ENCODE measurements at regions not wholly inside any gene's neighbourhood (a gene's known extent, or its start where the extent isn't known, plus 50 kb on each side); places are given as distances from the start of the nearest gene placed in this dataset.

- TF ChIP-seq ASH2L (IDR thresholded peaks at IDR 0.05; ENCODE audit: low read length) (no peak), KDM5A (IDR thresholded peaks at IDR 0.05; ENCODE audit: low read length) (no peak), TAF7 (optimal IDR thresholded peaks at IDR 0.05; ENCODE audit: borderline replicate concordance, low read depth, low read length) (no peak)
Observed at GRCh38 chr3:94360987-94361386, 298.1 kb downstream of the NSUN3 start (continued).

Data from H1 (cell line).